Tibial nerve (tissue), 3 donors: ENCODE measurements at regions not wholly inside any gene's neighbourhood (a gene's known extent, or its start where the extent isn't known, plus 50 kb on each side); places are given as distances from the start of the nearest gene placed in this dataset.

Experiments used
- CTCF ChIP-seq, 5 experiments: fragments of 200-600 bp in 3 of 5; fragments of 450-650 bp in 2 of 5; sonication (generic) in 3 of 5; IDR thresholded peaks; one replicate each; pipeline ENCODE4 v1.5.1; 2016 to 2019; ENCODE audit warnings: antibody characterized with exemption in 5 of 5, mild to moderate bottlenecking in 3 of 5, moderate library complexity in 2 of 5
- POLR2A ChIP-seq, 2 donors: fragments of 450-650 bp; IDR thresholded peaks; one replicate each; pipeline ENCODE4 v1.6.1; 2017; ENCODE audit warnings: antibody characterized with exemption in 2 of 2, mild to moderate bottlenecking in 2 of 2, moderate library complexity in 2 of 2

- TF ChIP-seq CTCF (IDR thresholded peaks at IDR 0.05) (no peak), POLR2A (IDR thresholded peaks at IDR 0.05) (no peak)
These were observed 60.7 kb upstream of the FAT3 start for GRCh38 chr11:92163879-92164278.
